ENCODE measurements at regions not wholly inside any gene's neighbourhood (a gene's known extent, or its start where the extent isn't known, plus 50 kb on each side); places are given as distances from the start of the nearest gene placed in this dataset.
"Not testable (repeated sequence)": the region's sequence is repeated elsewhere in the genome, so short reads cannot be mapped to it uniquely, and the experiment has no call there.

- DNase-seq = no peak
Measured at GRCh38 chr10:120205368-120206018, 251.5 kb upstream of the PLPP4 start.

DNA sequence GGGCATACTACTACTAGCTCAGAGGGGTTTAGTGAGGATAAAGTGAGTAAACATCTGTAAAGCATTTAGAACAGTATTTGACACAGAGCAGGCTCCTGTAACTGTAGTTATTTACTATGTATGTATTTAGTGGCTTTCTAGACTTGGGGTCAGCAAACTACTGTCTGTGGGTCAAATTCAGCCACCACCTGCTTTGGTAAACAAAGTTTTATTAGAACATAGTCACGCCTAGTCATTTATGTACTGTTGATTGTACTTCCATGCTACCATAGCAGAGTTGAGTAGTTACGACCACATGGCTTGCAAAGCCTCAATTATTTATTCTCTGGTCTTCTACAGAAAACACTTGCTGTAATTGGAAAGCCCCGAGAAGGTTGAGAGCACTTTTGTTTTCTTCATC, 248.5 kb upstream of the PLPP4 start:
- no peak for DNase-seq

- DNase-seq = no peak
Measured at GRCh38 chr10:120209124-120209762, 247.8 kb upstream of the PLPP4 start.

DNA sequence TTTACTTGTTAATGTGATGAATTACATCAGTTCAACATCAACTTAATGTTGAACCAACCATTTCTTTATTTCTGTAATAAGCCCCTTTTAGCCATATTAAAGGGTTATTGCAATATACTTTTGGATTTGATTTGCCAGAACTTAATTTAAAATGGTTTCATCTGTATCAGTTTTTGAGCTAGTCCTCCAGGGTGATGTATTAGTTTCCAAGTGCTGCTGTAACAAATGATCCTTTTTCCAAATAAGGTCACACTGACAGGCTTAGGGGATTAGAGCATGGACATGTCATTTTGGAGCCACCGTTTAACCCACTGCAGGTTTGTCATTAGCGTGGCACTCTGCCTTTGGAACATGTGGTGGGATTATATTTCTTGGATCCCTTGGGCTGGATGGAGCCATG, 244.8 kb upstream of the PLPP4 start:
- no peak for DNase-seq

DNA sequence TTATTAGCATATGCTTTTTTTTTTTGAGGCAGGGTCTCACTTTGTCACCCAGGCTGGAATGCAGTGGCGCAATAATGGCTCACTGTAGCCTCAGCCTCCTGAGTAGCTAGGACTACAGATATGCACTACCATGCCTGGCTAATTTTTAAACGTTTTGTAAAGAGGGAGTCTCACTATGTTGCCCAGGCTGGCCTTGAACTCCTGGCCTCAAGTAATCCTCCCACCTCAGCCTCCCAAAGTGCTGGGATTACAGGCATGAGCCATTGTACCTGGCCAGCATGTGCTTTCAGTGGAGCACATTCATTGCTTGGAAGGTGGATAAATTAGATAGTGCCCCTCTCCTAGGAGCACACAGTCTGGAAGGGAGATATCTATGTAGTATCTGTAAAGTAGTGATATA, 243.7 kb upstream of the PLPP4 start:
- not testable (repeated sequence) for DNase-seq

DNA sequence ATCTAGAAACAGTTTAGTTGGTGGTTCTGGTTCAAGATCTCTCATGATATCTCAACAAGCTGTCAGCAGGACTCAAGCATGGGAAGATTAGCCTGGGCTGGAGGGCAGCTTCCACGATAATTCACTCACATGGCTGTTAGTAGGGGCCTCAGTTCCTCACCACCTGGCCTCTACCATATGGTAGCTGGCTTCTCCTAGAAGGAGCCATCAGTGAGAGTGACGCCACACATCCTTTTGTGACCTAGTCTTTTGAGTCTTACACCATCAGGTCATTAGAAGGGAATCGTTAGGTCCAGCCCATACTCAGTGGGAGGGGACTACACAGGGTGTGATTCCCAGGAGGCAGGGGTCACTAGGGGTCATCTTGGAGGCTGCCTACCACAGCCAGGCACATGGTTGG, 239.3 kb upstream of the PLPP4 start:
- DNase-seq = no peak

DNA sequence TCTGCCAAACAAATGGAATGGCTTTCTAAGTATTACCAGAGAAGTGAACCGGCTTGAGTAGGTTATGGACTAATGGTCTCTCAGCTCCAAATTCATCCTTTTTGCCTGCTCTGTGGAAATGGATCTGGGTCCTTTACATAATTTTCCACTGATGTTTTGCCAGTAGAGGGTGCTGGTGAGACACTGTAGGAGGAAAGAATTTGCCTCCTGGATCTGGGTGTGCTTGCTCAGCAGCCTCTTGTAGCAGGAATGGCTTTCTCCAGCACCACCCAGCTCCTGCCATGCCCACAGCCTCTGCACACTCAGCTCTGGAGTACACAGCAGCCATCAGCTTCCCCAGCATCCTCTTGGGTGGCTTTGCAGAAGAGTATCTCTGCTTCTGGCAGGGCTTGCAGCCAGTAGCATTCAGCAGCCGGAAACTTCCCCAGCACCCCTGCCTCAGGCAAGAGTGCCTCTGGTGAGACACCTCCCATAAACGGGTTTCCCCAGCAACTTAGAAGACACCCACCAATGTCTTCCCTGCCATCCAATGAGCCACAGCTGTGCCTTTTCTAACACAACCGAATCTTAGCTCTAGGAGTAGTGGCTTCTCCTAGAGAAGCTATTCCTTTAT, 235.0 kb upstream of the PLPP4 start:
- peak in 1 of 5 donors; percentile 23 for DNase-seq

- no peak for DNase-seq
Measured at GRCh38 chr10:120229641-120230040, 227.4 kb upstream of the PLPP4 start.

DNA sequence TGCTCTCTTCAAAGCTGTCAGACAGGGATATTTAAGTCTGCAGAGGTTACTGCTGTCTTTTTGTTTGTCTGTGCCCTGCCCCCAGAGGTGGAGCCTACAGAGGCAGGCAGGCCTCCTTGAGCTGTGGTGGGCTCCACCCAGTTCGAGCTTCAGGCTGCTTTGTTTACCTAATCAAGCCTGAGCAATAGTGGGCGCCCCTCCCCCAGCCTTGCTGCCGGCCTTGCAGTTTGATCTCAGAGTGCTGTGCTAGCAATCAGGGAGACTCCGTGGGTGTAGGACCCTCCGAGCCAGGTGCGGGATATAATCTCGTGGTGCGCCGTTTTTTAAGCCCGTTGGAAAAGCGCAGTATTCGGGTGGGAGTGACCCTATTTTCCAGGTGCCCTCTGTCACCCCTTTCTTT, 217.3 kb upstream of the PLPP4 start:
- not testable (repeated sequence) for DNase-seq

GRCh38 chr10:120251821-120252442, 205.1 kb upstream of the PLPP4 start:
- no peak for DNase-seq

- DNase-seq = no peak
Measured at GRCh38 chr10:120253131-120253530, 203.9 kb upstream of the PLPP4 start.

DNA sequence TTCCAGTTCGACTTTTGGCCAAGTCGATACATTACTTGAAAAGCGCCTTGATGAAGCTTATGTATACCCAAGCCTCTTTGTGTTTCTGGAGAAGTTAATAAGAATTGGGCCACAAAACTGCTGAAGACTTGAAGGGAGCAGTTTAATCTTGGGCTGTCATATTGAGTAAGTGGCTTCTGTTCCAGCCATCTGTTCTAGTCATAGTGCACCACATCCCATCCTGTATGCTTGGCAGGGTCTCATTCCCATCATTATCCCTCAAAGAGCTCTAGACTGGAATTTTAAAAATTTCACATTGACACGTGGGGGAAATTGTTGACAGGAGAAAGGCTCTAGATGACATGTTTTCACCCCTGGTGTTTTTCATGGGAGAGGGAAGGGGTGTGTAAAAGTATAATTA, 196.6 kb upstream of the PLPP4 start:
- no peak for DNase-seq

GRCh38 chr10:120262857-120263547, 194.0 kb upstream of the PLPP4 start:
- no peak for DNase-seq

GRCh38 chr10:120266022-120266421, 191.0 kb upstream of the PLPP4 start:
- DNase-seq = no peak

- no peak for DNase-seq
Measured at GRCh38 chr10:120270906-120271305, 186.1 kb upstream of the PLPP4 start.

GRCh38 chr10:120271696-120272095, 185.3 kb upstream of the PLPP4 start:
- no peak for DNase-seq

DNA sequence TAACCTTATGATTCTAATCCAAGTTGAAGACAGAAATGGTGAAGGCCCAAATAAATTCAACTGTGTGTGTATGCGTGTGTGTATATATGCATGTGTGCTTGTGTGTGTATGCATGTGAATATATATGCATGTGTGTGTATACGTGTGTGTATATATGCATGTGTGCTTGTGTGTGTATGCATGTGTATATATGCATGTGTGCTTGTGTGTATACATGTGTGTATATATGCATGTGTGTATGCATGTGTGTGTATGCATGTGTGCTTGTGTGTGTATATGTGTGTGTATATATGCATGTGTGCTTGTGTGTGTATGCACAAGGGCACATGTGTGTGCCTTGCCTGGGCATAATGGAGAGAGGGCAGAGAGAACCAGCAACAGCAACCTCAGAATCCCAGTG, 184.7 kb upstream of the PLPP4 start:
- DNase-seq = no peak

- DNase-seq = no peak
Measured at GRCh38 chr10:120278069-120278468, 179.0 kb upstream of the PLPP4 start.

DNA sequence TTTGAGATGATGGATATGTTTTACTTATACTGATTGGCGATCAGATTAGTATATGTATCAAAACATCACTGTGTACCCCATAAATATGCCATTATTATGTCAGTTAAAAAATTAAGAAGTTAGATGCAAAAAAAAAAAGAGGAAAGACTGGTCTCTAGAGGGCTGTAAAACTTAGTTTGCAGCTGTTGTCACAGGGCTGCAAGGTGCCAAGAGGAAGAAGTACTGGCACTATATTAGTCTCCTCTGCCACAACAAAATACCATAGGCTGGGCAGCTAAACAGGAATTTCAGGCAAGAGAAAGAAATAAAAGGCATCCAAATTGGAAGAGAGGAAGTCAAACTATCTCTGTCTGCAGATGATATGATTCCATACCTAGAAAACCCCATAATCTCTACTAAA, 177.8 kb upstream of the PLPP4 start:
- DNase-seq = no peak

- DNase-seq = no peak
Measured at GRCh38 chr10:120282421-120282820, 174.6 kb upstream of the PLPP4 start.

- no peak for DNase-seq
Measured at GRCh38 chr10:120282846-120283492, 174.1 kb upstream of the PLPP4 start.

DNA sequence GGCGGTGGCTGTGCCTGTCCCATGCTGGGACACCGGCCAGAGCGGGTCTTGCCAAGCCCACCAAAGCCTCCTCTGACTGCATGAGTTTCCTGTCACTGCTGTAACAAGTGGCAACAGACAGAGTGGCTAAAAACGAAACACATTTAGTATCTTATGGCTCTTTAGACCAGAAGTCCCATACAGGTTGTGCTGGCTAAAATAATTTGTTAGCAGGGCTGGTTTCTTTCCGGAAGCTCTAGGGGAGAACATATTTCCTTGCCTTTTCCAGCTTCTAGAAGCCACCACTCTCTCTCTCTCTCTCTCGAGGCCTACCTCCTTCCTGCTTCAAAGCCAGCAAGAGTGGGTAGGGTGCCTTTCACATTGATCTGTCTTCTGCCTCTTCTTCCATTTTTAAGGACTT, 171.6 kb upstream of the PLPP4 start:
- no peak for DNase-seq

- no peak for DNase-seq
Measured at GRCh38 chr10:120286280-120286679, 170.7 kb upstream of the PLPP4 start.

Measured in T-helper 1 cell (primary cell).